Activated CD4-positive, alpha-beta T cell treated with anti-CD3 and anti-CD28 coated beads, Interleukin-2, amount 50 U/mL, for 16 hours (primary cell): ENCODE measurements at regions not wholly inside any gene's neighbourhood (a gene's known extent, or its start where the extent isn't known, plus 50 kb on each side); places are given as distances from the start of the nearest gene placed in this dataset.

Experiments
- DNase-seq: peaks from one replicate; pipeline ENCODE4 v3.0.0-alpha.2; 2020

DNA sequence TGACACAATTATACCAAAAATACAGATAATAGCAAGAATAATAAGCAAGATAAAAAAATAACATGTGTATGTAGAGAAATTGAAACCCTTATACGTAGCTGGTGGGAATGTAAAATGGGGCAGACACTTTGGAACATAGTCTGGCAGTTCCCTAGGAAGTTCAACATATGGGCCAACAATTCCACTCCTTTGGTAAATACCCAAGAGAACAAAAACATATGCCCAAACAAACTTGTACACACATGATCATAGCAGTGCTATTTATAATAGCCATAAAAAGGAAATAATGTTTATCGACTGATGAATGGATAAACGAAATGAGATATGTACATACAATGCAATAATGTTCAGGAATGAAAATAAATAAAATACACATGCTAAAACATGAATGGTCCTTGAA, 462.4 kb upstream of the SORCS1 start:
- DNase-seq, result no peak

- no peak for DNase-seq
Observed at GRCh38 chr10:107623292-107623691, 458.8 kb upstream of the SORCS1 start.

- DNase-seq, result no peak
Observed at GRCh38 chr10:107619139-107619538, 454.6 kb upstream of the SORCS1 start.

- DNase-seq, result no peak
Observed at GRCh38 chr10:107618504-107618994, 454.0 kb upstream of the SORCS1 start.

DNA sequence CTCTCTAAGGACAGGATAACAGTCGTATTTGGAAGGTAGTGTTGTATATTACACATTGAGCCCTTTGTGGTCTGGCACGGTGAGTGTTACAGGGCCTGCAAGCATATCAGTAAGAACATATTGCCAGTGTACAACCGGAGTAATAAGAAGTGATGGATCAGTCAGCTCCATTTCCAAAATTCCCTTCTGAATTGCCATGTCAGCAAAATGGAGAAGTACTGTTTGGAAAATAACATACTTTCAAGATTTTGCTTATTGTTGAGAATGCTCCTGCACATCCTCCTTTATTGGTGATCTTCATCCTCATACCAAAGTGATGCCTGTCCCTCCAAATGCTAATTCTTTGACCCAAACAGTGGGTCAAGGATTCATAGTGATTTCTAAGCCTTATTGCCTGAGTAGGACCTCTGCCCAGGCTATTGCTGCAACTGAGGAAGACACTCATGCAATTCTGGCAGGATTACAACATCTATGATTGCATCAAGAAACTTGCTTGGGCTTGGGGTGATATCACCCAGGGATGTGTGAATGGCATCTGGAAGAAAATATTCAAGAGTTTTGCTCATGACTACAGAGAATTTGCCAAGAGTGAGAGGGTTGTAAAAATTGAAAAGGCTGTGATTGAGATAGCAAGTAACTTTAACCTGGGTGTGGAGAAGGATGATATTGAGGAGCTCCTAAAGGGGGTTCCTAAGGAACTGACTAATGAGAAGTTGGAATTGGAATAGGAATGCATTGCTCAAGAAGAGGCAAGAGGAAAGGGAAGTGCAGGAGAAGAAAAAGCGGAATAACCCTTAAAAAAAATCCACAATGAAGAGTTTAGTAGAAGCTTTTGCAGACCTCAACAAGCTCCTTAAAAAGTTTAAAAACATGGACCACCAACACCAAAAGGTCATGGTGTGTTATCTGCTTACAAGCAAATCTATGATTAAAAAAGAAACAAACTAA, 452.2 kb upstream of the SORCS1 start:
- DNase-seq, result no peak

- no peak for DNase-seq
Observed at GRCh38 chr10:107616031-107616430, 451.5 kb upstream of the SORCS1 start.

- no peak for DNase-seq
Observed at GRCh38 chr10:107614939-107615685, 450.6 kb upstream of the SORCS1 start.

GRCh38 chr10:107611115-107611514, 446.6 kb upstream of the SORCS1 start:
- no peak for DNase-seq

DNA sequence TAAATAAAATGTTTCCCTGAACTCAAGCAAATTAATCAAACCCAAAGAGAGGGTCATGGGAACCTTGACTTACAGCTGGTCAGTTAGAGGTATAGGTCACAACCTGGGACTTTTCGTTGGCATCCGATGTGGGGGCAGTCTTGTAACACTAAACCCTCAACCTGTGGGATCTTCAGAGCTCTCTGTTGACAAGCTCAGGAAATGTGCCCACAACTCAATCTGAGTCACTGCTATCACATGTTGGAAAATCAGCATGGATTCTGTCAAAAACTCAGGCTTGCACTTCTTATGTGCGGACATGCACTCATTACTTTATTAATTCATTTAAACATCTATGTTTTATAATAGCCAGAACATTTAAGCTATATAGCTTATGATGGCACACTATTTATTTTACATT, 424.6 kb upstream of the SORCS1 start:
- DNase-seq, result no peak

- DNase-seq, result no peak
Observed at GRCh38 chr10:107585630-107586029, 421.1 kb upstream of the SORCS1 start.

- no peak for DNase-seq
Observed at GRCh38 chr10:107583974-107584373, 419.5 kb upstream of the SORCS1 start.

DNA sequence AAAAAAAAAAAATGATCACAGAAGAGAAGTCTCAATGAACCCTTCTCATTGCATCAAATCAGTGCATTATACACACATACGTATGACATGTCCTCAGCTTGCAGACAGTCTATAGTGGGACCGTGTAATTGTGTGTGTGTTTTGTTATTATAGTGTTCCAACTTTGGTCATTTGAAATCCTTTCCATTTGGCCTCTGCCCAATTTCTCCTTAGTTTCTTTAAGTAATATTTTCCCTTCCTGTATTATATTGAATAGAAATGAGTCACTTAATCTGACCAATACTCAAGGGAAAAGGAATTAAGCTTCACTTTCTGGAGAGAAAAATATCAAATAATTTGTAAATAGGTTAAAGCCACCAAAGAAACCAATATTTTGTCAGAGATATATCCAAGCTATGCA, 415.5 kb upstream of the SORCS1 start:
- DNase-seq, result no peak

DNA sequence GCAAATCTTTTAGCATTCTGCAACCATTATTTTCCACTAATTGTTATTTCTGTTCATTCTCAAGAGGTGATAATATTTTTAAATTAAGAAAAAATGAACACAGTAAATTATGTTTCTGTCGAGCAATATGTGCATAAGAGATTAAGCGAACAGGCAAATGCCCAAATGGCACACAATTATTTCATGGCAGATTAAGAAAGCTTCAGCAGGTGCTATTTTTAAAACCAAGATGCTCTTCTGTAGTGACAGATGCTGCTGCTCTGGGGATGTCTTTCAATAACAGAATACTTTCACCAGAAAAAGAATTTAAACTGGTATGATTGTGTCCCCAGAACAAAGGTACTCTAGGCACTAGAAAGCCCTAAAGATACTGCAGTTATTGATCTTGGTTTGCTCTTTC, 412.7 kb upstream of the SORCS1 start:
- DNase-seq, result no peak

DNA sequence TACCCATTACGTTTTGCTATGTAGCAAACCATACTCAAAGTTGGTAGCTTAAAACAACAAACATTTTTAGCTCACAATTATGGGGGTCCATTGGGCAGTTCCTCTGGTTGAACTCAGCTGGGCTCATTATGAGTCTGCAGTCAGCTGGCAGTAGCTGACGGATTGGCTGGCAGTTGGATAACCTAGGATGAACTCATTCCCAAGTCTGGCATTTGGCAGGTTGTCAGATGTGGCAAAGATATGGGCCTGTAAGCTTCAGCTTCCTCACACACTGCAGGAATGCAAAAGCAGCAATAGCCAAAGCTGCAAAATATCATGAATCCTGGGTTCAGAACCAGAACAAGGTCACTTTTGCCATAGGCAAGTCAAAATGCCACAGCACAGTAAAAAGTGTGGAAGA, 412.2 kb upstream of the SORCS1 start:
- no peak for DNase-seq

DNA sequence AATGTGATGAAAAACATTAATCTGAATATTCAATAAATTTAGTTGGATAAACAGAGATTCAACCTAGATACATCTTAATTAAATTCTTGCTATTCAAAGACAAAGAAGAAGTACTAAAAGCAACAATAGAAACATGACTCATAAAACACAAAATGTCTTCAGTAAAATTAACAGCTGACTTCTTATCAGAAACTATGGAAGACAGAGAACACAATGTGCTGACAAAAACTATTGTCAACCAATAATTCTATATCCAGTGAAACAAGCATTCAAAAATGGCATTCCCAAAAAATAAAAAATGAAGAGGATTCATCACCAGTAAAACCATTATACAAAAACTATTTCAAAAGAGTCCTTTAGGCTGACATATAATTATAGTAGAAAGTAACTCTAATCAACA, 400.5 kb upstream of the SORCS1 start:
- no peak for DNase-seq

GRCh38 chr10:107561136-107561650, 396.7 kb upstream of the SORCS1 start:
- no peak for DNase-seq

- no peak for DNase-seq
Observed at GRCh38 chr10:107557916-107558315, 393.4 kb upstream of the SORCS1 start.

DNA sequence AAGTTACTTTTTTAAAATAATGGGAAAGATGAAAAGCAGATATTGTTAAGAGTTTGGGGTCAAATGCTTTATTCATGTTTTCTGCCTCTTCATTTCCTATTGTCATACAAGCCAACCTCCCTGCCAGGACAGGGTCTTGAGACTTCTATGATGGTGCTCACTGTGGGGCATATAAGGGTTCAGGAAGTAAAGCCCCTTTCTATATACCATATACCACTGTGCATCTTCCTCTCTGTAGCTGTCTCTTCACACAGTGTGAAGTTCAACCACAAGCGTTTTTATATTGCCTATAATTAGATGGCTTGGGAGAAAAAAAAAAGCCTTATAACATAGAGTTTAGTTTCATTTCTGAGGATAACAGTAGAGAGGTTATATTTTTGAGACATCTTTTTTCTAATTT, 389.8 kb upstream of the SORCS1 start:
- no peak for DNase-seq

DNA sequence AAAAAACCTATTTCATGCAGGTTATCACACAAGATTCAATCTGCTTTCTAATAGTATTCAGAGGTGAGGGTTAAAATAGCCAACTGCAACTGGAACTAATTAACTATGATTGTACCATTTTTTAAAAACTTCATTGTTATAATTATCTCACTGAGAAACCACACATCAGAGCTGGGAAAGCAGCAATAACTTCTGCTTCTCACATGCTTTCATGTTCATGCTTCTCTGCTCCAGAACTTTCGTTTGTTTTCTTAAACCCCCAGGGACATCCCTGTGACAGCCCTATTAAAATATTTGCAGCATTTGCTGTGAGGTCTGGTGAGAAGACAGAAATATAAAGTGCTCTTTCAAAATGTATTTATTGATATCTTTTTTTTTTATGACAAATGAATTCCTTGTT, 389.0 kb upstream of the SORCS1 start:
- DNase-seq, result no peak

DNA sequence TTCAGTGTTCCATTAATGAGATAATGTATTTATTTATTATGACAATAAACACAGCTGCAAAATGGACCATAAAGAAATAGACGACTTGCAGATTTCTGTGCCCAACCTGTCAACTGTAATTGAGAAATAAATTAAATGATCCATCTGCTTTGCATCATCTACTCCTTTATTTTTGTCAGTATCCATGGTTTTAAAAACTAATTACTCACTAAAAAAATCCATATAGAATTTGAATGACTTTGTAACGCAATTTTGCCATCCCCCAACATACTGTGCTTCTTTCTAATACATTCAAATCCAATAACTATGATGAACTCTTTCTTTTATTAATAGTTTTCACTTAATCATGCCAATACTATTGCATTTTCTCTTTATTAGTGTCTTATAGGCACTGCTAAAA, 388.5 kb upstream of the SORCS1 start:
- no peak for DNase-seq

- DNase-seq, result no peak
Observed at GRCh38 chr10:107548301-107548700, 383.8 kb upstream of the SORCS1 start.

- DNase-seq, result no peak
Observed at GRCh38 chr10:107546986-107547385, 382.5 kb upstream of the SORCS1 start.

DNA sequence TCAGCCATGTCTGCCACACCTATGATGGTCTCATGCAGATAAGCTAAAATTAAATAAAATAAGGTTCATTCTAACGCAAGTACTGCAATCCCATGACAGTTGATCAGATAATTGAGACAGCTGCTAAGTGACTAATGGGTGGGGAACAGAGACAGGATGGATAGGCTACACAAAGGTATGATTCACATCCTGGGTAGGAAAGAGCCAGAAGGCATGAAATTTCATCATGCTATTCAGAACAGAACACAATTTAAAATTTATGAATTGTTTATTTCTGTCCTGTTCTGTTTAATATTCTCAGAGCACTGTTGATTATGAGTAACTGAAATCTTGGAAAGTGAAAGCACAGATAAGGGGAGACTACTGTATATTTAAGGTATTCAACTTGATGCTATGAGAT, 381.8 kb upstream of the SORCS1 start:
- no peak for DNase-seq

- DNase-seq, result no peak
Observed at GRCh38 chr10:107545717-107546116, 381.2 kb upstream of the SORCS1 start.
